NCI-H460 (cell line): ENCODE measurements at regions not wholly inside any gene's neighbourhood (a gene's known extent, or its start where the extent isn't known, plus 50 kb on each side); places are given as distances from the start of the nearest gene placed in this dataset.
"Not testable (repeated sequence)": the region's sequence is repeated elsewhere in the genome, so short reads cannot be mapped to it uniquely, and the experiment has no call there.

Experiments used
- DNase-seq: peaks from one replicate; pipeline ENCODE4 v3.0.0-alpha.2; 2016; ENCODE audit warnings: low read depth; ENCODE audit errors: extremely low read depth

DNA sequence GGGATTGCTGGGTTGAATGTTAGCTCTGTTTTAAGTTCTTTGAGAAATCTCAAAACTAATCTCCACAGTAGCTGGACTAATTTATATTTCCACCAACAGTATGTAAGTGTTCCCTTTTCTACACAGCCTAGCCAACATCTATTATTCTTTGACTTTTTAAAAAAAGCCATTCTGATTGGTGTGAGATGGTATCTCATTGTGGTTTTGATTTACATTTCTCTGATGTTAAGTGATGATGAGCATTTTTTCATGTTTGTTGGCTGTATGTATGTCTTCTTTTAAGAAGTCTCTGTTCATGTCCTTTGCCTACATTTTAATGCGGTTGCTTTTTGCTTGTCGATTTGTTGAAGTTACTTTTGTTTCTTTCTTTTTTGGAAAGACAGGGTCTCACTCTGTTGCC, 301.1 kb upstream of the OR4E1 start:
- DNase-seq, result no peak

DNA sequence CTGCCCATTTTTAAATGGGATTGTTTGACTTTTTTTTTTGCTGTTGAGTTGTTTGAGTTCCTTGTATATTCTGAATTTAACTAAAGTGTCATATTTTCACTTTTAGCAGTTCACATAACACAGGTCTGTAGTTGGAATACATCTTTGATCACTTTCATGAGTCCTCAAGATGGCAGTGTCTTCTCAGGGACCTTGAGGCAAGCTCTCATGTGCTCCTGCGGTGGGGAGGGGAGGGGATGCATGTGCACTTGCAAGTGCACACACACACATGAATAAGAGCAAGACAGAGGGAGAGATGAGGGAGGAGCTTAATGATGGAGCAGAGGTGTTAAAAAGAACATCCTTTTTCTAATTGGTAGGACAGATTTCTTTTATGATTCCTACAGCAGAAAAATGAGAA, 291.4 kb upstream of the OR4E1 start:
- DNase-seq, result no peak

DNA sequence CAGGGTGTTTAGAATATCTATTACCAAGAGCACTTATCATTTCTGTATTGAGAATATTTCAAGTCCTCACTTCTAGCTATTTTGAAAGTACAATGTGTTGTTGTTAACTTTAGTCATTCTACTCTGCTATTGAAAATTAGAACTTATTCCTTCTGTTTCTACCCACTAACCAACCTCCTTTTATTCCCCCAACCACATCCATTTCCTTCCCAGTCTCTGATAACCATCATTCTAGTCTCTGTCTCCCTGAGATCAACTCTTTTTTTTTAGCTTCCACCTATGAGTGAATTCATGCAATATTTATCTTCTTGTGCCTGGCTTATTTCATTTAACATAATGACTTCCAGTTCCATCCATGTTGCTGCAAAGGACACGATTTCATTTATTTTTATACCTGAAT, 290.6 kb upstream of the OR4E1 start:
- no peak for DNase-seq

DNA sequence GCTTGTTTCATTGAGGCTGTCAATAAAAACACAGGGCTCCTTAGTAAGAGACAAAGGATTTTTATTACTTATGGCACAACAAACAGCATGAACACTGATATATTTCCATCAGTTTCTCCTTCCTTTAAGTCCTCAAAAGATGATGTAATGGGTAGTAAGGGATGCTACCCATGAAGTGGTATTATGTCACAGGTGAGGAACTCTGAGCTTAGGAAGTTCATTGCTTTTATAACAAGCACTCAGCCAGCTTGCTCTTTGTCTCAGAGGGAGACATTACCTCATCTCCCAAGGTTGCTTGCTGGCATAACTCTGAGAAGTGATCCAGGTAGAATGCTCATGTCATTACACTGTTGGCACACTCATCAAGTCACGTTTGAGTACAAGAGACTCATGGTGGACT, 287.0 kb upstream of the OR4E1 start:
- no peak for DNase-seq

DNA sequence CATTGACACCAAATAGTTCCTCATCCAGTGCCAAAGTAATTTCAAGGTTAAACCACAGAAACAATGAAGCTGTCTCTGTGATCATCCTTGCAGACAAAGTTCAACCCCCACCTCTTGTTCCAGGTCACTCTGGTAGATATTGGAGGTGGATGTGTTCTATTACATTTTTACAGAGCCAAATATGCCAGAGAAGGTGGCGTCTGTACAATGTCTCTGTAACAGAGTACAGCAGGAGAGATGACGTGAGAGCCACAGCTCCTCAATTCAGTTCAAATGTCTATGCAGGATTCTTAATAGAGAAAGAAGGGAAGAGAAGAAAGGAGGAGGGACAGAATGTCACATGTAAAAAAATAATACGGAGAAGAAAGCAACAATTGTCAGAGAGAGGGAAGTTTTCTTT, 268.3 kb upstream of the OR4E1 start:
- DNase-seq, result no peak

DNA sequence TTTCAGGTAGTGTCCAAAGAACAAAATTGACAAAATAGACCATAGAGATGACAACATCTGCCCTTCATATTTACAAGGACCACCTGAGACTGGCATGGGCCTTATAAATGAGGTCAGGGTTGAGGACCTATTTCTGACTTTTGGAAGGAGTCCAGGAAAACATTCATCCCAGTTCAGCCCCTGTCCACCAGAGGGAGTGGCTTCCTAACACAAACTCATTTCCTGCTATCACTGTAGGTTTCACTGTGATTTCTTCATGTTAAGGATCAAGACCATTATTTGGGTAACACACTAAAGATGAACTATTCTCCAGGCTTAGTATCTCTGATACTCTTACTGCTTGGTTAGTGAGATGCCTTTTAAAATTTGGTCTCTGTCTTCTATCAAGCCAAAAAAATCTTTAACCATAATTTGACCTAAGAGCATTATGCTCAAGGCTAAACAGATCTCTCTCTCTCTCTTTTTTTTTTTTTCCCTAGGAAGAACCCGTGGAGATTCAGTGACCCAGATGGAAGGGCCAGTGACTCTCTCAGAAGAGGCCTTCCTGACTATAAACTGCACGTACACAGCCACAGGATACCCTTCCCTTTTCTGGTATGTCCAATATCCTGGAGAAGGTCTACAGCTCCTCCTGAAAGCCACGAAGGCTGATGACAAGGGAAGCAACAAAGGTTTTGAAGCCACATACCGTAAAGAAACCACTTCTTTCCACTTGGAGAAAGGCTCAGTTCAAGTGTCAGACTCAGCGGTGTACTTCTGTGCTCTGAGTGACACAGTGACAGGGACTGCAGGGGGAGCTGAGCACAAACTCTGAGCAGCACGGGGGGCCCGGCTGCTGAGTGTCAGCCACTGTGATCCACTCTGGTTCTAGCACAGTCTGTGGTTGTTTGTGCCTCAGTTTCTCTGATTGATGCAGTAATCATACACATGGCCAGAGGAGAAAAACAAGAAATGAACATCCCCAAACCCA, 267.6 kb upstream of the OR4E1 start:
- peak; percentile 49 for DNase-seq

DNA sequence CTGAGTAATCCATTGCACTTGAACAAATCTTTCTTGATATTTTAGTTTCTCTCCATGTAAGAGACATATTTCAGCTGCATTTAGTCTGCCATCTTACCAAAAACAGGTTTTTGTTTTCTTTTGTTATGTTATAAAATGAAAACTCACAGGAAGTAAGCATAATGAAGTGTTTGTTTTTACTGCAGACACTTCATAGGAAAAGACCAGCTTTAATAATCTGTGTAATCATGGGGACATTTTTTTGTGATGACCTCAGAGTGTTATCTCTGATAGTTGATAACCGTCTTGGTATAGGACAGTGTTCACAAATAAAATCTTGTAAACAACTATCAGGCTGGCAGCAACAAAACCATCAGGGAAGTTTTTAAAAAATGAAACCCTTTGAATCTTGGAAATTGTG, 266.2 kb upstream of the OR4E1 start:
- no peak for DNase-seq

DNA sequence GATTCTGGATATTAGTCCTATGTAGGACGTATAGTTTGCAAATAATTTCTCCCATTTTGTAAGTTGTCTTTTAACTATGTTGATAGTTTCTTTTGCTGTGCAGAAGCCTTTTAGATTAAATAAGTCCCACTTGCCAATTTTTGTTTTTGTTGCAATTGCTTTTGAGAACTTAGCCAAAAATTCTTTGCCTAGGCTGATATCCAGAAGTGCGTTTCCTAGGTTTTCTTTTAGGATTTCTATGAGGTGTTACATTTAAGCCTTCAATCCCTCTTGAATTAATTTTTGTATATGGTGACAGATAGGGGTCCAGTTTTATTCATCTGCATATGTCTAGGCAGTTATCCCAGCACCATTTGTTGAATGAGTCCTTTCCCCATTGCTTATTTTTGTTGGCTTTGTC, 264.4 kb upstream of the OR4E1 start:
- DNase-seq, result no peak

DNA sequence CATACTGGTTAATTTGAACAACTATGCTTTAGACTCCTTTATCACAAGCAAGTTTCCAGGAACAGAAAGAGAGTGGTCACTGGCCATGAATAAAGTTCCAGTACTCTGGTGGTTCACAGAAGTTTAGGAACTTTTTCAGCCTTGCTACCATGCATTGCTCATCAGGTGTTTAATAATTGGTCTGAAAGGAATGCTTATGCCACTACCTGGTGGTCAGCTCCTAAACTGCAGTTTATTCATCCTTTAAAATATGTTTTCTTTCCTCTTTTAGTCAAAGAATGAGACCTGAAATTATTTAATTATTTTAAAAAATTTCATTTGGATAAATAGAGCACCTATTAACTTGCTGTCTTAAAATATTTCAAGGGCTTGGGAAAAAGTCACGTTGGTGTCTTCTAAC, 260.1 kb upstream of the OR4E1 start:
- no peak for DNase-seq

DNA sequence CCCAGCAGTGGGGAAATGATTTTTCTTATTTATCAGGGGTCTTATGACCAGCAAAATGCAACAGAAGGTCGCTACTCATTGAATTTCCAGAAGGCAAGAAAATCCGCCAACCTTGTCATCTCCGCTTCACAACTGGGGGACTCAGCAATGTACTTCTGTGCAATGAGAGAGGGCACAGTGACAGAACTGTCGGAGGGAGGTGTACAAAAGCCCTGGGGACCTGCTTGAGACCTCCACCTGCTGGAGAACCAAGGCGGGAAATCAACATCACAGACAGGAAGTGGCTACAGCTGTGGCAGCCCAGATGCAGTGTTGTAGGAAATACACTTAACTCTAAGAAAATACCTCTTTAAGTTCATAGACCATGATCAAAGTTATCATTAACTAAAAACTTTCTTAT, 250.9 kb upstream of the OR4E1 start:
- no peak for DNase-seq

DNA sequence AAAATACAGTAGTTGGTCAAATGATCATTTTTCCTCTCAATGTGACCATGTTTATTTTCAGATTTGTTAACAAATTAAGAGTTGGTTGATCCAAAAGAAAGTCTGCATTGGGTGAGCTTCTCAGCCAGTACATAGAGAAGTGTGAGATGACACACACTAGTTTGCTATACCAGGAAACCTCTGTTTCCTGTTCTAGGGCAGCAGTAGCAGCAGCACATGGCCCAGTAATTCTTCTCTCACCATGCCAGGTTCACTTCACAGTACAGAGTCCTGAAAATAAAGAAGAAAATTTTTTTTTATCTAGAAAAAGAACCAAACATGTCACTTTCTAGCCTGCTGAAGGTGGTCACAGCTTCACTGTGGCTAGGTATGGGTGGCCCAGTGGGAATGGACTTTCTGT, 250.2 kb upstream of the OR4E1 start:
- no peak for DNase-seq

DNA sequence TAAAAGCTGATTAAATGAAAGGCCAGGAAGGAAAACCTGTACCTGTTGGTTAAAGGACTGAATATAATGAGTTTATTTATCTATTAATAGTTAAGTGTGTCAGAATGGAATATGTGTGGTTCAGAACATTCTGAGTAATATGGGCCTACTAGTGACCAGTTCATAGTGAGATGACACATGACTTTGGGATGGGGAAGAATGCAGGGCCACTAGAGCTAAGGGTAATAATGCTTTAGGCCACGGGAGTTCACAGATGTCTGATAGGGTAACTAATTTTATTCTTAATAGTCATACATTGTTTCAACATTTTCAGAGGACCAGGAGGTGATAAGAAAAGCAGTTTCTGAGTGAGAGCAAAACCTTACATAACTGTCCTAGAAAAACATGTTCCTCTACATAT, 247.8 kb upstream of the OR4E1 start:
- DNase-seq, result no peak

DNA sequence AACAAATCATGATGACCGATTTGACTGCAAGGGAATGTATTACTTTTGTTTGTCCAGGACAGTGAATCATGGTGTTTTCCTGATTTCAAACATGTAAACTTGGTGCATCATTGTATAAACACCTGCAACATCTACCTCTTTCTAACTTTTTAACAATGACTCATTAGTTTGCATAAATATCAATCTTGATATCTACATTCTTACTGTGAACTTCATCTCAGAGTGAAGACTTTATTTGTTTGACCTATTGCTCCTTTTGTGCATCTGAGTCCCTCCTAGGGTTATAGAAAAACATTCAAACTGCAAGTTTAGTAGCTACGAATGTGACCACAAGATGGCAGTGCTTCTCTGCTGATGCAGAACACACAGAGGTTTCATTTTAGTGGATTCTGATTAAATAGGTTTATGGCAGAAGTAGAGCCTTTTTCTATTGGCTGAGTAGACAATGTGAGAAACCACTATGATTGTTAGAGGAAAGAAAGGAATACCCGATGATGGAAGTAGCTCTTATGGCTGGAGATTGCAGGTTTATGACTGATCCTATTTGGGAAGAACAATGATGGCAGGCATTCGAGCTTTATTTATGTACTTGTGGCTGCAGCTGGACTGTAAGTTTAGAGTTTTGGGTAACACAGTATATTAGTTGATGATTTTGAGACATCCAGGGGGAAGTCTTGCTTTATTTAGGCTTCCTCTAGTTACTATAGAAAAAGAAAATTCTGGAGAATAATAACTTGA, 244.2 kb upstream of the OR4E1 start:
- DNase-seq, result peak; percentile 44

DNA sequence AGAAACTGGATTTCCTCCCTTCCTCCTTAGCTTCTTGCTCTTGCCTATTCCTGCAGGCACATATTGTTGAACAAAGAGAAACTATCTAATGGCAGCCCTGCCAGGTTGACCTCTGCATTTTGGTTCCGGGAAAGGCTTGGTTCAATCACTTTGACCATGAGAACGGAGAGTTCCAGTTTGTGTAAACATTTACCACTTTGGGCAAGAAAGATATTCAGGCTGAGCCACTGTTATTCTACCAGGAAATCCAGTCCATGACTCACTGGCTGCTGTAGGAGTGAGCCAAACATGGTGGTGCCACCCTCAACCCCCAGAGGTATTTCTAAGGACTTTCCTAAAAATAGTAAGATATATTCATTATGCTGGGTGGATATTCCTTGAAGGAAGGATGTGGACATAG, 242.2 kb upstream of the OR4E1 start:
- DNase-seq, result no peak

DNA sequence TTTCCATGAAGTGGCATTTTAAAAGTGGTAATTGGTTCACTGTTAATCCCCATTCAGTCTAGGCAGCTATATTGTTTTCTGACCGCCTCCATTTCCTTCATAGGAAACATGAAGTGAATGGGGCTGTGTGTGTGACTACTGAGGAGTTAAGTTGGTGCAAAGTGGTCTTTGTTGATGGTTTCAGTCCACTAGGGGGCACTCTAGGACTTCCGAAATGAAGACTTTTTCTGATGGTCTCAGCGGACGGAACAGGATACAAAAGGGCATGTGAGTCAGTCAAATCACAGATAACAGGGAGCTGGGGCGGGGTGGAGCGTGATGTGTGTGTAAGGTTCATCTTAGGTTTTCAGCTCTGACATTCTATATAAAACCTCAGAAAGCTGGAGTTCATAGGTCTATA, 240.1 kb upstream of the OR4E1 start:
- peak; percentile 76 for DNase-seq

DNA sequence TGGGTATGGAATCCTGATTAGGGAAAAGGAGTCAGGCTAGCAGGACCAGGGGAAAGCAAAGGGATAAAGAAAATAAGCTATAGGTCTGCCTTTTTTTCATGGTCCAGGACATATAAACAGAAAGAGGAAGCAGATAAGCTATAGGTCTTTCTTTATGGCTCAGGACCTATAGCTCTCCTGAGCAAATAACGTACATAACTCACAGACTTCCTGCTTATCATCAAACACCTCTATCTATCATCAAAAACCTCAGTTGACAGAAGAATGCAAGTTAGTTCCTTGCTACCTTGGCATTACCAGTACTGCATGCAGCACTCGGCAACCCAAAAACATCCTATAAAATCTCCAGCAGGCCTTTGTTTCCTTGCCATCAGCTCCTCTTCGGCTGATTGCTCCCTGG, 238.7 kb upstream of the OR4E1 start:
- DNase-seq, result no peak

DNA sequence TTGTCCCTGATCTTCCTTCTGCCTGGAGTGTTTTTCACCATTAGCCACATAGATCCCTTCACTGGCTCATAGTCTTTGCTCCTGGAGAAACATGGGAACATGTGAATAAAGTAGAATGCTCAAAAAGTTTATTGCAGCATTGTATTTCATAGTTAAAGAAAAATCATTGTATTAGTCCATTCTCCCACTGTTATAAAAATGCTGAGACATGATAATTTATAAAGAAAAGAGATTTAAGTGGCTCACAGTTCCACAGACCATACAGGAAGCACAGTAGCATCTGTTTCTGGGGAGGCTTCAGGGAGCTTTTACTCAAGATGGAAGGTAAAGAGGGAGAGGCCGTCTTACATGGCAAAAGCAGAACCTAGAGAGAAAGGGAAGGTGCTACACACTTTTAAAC, 238.3 kb upstream of the OR4E1 start:
- DNase-seq, result no peak

DNA sequence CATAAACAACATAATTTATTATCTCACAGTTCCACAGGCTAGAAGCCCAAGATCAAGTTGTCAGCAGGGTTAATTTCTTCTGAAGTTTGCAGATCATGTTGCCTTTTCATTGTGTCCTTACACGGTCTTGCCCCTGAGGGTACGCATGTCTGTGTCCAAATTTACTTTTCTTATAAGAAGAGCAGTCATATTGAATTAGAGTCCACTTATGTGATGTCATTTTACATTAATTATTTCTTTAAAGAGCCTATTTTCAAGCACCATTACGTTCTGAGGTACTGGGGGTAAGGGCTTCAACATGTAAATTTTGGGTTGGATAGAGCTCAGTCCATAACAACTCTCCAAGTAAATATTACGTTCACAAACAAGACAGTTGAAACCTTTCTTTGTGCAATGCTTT, 236.6 kb upstream of the OR4E1 start:
- no peak for DNase-seq

DNA sequence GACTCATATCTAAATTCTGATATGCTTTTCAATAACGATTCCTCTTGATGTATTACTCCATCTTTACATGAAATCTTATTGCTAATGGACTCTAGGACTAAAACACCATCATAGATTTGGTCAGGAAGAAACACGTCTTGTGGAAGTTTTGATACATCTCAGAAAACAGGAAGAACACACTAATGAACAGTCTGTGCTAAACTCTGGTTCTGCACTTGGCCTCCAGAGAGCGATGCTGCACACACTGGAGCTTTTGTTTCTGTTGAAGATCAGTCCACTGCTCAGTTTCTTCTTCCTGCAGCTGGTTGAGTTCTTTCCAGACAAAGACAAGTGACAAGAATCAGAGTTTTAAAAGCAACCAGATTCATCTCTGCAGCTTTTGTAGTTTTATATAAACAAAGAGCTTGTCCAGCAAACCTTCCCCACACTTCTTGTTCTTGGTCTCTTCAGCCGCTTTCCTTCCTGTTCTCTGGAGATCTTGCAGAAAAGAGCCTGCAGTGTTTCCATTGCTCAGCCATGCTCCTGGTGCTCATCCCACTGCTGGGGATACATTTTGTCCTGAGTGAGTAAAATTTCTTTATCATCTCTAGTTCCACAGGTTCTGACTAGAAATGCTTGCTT, 229.1 kb upstream of the OR4E1 start:
- DNase-seq, result no peak

DNA sequence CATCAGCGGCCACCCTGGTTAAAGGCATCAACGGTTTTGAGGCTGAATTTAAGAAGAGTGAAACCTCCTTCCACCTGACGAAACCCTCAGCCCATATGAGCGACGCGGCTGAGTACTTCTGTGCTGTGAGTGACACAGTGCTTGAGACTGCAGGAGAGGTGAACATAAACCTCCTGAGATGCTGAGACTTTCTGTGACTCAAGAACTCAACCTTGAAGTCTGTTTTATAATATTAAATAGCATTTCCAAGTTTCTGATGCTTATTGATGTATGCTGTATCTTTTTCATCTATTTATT, 221.2 kb upstream of the OR4E1 start:
- not testable (repeated sequence) for DNase-seq

DNA sequence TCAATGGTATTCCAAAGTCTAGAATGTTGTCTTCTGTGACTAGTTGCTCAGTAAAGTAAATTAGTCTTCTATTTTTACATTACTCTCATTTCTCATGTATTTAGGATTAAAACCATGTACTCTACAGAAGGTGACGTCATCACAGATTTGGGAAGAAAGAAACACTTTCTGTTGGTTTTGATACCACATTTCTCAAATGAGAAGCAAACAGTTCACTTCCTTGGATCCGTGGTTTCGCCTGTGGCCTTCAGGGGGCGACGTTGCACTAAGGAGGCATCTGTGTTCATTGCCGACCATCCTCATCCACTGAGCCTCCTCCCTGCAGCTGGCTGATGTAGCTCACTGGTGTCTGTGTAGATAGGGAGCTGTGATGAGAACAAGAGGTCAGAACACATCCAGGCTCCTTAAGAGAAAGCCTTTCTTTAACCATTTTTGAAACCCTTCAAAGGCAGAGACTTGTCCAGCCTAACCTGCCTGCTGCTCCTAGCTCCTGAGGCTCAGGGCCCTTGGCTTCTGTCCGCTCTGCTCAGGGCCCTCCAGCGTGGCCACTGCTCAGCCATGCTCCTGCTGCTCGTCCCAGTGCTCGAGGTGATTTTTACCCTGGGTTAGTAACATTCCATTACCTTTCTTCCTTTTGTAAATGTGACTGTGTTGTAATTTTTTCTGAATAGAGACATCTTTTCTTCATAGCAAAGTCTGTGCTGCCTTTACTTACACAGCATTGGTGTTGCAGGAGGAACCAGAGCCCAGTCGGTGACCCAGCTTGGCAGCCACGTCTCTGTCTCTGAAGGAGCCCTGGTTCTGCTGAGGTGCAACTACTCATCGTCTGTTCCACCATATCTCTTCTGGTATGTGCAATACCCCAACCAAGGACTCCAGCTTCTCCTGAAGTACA, 220.6 kb upstream of the OR4E1 start:
- DNase-seq, result no peak
